ENCODE measurements at regions not wholly inside any gene's neighbourhood (a gene's known extent, or its start where the extent isn't known, plus 50 kb on each side); places are given as distances from the start of the nearest gene placed in this dataset.

DNA sequence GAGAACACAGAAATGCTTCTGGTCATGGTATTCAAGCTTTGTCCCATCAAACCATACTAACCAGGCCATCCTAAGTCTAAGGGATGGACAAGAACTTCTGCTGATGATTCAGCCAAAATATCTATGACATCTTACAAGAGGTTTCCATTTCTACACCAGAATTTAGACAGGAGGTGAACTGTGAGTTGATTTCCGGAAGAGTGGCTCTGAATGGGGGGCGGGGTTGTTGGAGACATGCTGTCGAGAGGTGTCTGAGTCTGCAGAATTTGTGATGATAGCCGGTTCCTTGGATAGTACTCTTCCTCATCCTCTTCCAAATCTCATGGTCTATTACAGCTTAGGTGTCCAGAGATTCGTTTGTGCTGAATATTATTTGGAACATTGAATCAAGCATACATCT is 408.7 kb upstream of the TCF4 start (continued):
- no peak for TF ChIP-seq LARP7 (IDR thresholded peaks at IDR 0.05)

DNA sequence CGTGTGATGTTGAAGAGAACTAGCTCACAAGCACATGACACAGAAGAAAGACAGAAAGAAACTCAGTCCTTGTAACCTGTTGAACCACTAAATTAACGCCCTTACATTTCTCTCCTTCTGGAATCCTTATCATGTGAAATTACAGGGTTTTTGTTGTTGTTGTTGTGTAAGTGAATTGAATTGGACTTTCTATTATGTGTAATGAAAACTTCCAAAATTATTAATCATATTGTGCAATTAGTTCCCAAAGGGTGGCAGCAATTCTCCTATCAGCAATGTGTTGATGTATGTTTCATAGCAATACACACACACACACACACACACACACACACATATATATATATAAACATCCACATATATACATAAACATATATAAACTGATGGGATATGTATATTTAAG is 402.2 kb upstream of the TCF4 start:
- no peaks in the 10 kb centered on the region for H3K79me2 ChIP-seq (ENCODE audit: control insufficient read depth, insufficient read depth, low read length)
- no peak for FAIRE-seq
- no peaks in the 10 kb centered on the region for H3K27me3 ChIP-seq (replicated peaks in 1 of 2; ENCODE audit: control insufficient read depth in 2 of 2, insufficient read depth in 2 of 2, low read length in 1 of 2)
- POLR2A ChIA-PET: no interaction called here
- SMC1A ChIA-PET (ENCODE audit: uncharacterized antibody, unreplicated experiment): interaction anchor here (0.6 kb wide), 1 partner anchor 12 kb away, joined by 3 read pairs; no protein-coding TSS in a partner anchor
- RAD21 ChIA-PET (ENCODE audit: unreplicated experiment): no interaction called here
- ATAC-seq: no peak
- no peak overlapping the region for H3K4me3 ChIP-seq
- intact Hi-C loops (cut with micrococcal nuclease; ENCODE audit: unreplicated experiment) (no loop called here), in situ Hi-C loops (cut with MboI) (no loop called here)
- no peaks in the 10 kb centered on the region for H4K20me1 ChIP-seq (ENCODE audit: control insufficient read depth, insufficient read depth)
- H3K9me3 ChIP-seq (replicated peaks; ENCODE audit: control insufficient read depth, insufficient read depth, low read length): no peaks in the 10 kb centered on the region
- CTCF ChIA-PET: no interaction called here
- H3K36me3 ChIP-seq (ENCODE audit: control insufficient read depth in 2 of 2, insufficient read depth in 2 of 2, low read length in 1 of 2): no peaks in the 10 kb centered on the region
- no peak overlapping the region for H3K4me2 ChIP-seq (ENCODE audit: control insufficient read depth, insufficient read depth)
- 36% methylated on average over 2 of the region's 2 CpGs for WGBS (ENCODE audit: insufficient coverage, insufficient replicate concordance, low lambda C conversion rate, missing lambda C conversion rate)
- no peak for DNase-seq (ENCODE audit: low read depth, low spot score)
- H3K27ac ChIP-seq (ENCODE audit: control insufficient read depth, insufficient read depth): no peak overlapping the region
- no peak overlapping the region for H3K9ac ChIP-seq (ENCODE audit: control insufficient read depth, insufficient read depth, low read length)
- TF ChIP-seq JUND (IDR thresholded peaks at IDR 0.05; ENCODE audit: low read depth, low read length) (no peak), FOS (IDR thresholded peaks at IDR 0.05; ENCODE audit: borderline replicate concordance, extremely low read depth, insufficient read length) (no peak), HDGF (IDR thresholded peaks at IDR 0.05) (no peak), NFXL1 (IDR thresholded peaks at IDR 0.05; ENCODE audit: borderline replicate concordance) (no peak), DPF2 (IDR thresholded peaks at IDR 0.05) (no peak), CEBPB (IDR thresholded peaks at IDR 0.05; ENCODE audit: borderline replicate concordance in 1 of 2, low read depth in 2 of 2, low read length in 2 of 2) (no peak), CHD2 (IDR thresholded peaks at IDR 0.05; ENCODE audit: borderline replicate concordance, low read depth, low read length) (no peak), SREBF1 (IDR thresholded peaks at IDR 0.05; ENCODE audit: low read length) (no peak), RB1 (IDR thresholded peaks at IDR 0.05; ENCODE audit: borderline replicate concordance) (no peak), MEF2A (IDR thresholded peaks at IDR 0.05; ENCODE audit: insufficient read depth, low read depth, low read length) (no peak), NR2C1 (IDR thresholded peaks at IDR 0.05) (no peak), HCFC1 (IDR thresholded peaks at IDR 0.05; ENCODE audit: low read length) (no peak)
- TF ChIP-seq, protein P1, sequence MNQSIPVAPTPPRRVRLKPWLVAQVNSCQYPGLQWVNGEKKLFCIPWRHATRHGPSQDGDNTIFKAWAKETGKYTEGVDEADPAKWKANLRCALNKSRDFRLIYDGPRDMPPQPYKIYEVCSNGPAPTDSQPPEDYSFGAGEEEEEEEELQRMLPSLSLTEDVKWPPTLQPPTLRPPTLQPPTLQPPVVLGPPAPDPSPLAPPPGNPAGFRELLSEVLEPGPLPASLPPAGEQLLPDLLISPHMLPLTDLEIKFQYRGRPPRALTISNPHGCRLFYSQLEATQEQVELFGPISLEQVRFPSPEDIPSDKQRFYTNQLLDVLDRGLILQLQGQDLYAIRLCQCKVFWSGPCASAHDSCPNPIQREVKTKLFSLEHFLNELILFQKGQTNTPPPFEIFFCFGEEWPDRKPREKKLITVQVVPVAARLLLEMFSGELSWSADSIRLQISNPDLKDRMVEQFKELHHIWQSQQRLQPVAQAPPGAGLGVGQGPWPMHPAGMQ (IDR thresholded peaks at IDR 0.05; ENCODE audit: borderline replicate concordance): no peak
- TF ChIP-seq, protein P2, sequence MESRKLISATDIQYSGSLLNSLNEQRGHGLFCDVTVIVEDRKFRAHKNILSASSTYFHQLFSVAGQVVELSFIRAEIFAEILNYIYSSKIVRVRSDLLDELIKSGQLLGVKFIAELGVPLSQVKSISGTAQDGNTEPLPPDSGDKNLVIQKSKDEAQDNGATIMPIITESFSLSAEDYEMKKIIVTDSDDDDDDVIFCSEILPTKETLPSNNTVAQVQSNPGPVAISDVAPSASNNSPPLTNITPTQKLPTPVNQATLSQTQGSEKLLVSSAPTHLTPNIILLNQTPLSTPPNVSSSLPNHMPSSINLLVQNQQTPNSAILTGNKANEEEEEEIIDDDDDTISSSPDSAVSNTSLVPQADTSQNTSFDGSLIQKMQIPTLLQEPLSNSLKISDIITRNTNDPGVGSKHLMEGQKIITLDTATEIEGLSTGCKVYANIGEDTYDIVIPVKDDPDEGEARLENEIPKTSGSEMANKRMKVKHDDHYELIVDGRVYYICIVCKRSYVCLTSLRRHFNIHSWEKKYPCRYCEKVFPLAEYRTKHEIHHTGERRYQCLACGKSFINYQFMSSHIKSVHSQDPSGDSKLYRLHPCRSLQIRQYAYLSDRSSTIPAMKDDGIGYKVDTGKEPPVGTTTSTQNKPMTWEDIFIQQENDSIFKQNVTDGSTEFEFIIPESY (IDR thresholded peaks at IDR 0.05): no peak
- TF ChIP-seq, protein P3, sequence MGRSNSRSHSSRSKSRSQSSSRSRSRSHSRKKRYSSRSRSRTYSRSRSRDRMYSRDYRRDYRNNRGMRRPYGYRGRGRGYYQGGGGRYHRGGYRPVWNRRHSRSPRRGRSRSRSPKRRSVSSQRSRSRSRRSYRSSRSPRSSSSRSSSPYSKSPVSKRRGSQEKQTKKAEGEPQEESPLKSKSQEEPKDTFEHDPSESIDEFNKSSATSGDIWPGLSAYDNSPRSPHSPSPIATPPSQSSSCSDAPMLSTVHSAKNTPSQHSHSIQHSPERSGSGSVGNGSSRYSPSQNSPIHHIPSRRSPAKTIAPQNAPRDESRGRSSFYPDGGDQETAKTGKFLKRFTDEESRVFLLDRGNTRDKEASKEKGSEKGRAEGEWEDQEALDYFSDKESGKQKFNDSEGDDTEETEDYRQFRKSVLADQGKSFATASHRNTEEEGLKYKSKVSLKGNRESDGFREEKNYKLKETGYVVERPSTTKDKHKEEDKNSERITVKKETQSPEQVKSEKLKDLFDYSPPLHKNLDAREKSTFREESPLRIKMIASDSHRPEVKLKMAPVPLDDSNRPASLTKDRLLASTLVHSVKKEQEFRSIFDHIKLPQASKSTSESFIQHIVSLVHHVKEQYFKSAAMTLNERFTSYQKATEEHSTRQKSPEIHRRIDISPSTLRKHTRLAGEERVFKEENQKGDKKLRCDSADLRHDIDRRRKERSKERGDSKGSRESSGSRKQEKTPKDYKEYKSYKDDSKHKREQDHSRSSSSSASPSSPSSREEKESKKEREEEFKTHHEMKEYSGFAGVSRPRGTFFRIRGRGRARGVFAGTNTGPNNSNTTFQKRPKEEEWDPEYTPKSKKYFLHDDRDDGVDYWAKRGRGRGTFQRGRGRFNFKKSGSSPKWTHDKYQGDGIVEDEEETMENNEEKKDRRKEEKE (IDR thresholded peaks at IDR 0.05): no peak
- no peak overlapping the region for H2AFZ ChIP-seq (ENCODE audit: control insufficient read depth, low read depth, low read length)
- no TSS peak for BruUV-seq (replicated peaks)
- no peaks in the 10 kb centered on the region for H3K4me1 ChIP-seq (ENCODE audit: control insufficient read depth, insufficient read depth, low read length)
